H54 (cell line): ENCODE measurements at regions not wholly inside any gene's neighbourhood (a gene's known extent, or its start where the extent isn't known, plus 50 kb on each side); places are given as distances from the start of the nearest gene placed in this dataset.

Source experiments
- DNase-seq: peaks from one replicate; pipeline ENCODE4 v3.0.0; 2011; ENCODE audit warnings: low spot score, mixed read lengths; ENCODE audit not compliant: insufficient read length
- FAIRE-seq: peaks from 3 replicates; lab custom pipeline; 2011; peaks lifted over from hg19 to GRCh38; lab: Jason Lieb, UNC
- POLR2A ChIP-seq: IDR thresholded peaks from 2 replicates; pipeline ENCODE4 v1.6.1; 2011; ENCODE audit warnings: low read depth, mild to moderate bottlenecking, low read length

GRCh38 chr15:26477044-26477443 lies 295.8 kb downstream of the GABRB3 start:
- no peak for FAIRE-seq
- DNase-seq, result no peak
- no peak for TF ChIP-seq POLR2A

DNA sequence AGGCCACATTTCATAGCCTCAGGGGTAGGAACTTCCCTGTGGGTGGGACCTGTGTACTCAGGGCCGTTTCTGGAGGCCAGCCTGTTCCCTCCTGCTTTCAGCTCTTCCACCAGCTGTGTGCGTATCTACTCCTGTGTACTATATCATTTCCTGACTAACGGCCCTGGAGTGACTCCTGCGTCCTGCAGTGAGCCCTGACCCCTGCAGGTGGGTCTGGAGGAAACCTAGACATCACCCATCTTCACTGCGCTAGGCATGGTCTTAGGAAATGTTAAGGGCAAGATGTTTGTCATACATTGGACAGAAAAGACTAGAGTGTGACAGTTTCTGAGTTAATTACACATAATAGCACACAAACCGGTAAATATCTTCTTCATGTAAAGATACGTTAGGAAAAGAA lies 297.3 kb downstream of the GABRB3 start:
- no peak for DNase-seq
- TF ChIP-seq POLR2A, result no peak
- FAIRE-seq, result no peak

GRCh38 chr15:26472661-26473060 lies 300.2 kb downstream of the GABRB3 start:
- no peak for DNase-seq
- no peak for FAIRE-seq
- no peak for TF ChIP-seq POLR2A

DNA sequence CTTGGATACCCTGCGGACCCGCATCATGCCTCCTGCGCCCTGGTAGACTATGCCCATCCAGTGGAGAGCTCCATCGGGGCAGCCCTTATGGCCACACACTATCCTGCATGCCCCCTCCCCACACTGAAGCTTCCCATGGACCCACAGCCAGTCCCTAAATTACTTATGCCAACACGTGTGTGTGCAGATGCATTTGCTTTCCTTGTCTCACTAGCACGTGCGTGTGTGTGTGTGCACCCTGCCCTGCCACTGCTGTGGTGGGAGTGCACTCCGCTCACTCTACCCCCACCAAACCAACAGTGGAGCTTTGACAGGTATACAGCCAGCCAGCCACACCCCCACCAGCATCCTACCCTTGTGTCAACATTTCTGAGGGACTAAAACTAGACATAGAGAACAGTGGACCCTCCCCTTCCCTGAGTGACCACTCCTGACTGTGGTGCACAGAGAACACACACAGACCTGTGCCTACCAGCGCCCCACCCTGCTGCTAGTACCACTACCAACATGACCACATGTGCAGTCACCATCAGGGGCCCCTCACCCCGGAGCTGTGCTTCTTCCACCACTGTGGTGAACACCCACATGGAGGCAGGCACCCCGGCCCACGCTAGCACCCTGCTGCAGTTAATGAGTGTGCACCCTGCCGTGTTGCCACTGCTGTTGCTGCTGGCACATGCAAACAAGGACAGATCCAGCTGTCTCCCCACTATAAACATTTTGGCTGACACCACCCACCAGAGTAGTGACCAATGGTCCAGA lies 310.8 kb downstream of the GABRB3 start:
- FAIRE-seq (no peak), DNase-seq (no peak)
- no peak for TF ChIP-seq POLR2A

DNA sequence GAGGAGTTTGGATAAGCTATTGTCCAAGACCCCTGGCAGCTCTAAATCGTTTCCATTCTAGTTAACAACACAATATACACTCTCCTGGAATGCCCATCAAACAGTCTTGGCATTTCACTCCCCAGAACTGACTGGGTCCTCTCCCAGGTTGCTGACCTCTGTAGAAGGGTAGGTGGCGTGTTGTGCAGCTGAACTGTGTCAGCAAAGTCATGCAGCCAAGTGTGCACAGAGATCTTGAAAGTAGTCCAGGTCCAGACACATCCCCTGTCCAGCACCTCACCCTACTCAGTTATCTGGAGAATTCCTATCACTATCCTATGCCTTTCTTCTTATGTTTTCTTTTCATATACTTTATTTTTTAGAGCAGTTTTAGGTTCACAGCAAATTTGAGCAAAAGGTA lies 312.7 kb downstream of the GABRB3 start:
- DNase-seq (no peak), FAIRE-seq (no peak)
- no peak for TF ChIP-seq POLR2A

DNA sequence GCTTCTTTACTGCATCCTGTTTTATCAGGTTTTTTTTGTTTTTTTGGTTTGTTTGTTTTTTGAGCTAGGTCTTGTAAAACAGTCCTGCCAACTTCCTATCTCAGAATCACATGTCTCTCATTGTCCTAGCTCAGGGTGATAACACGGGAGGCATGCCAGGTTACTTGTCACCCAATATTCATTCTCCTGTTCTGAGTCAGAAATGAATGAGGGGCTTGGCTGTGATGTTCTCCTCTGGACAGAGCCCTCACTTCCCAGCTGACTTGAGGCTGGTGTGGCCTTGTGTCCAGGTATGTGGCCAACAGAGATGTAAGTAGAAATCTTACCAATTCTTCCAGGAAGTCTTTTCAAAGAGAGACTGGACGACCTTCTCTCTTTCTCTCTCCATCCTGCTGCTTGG lies 317.0 kb downstream of the GABRB3 start:
- FAIRE-seq, result no peak
- no peak for DNase-seq
- TF ChIP-seq POLR2A, result no peak

DNA sequence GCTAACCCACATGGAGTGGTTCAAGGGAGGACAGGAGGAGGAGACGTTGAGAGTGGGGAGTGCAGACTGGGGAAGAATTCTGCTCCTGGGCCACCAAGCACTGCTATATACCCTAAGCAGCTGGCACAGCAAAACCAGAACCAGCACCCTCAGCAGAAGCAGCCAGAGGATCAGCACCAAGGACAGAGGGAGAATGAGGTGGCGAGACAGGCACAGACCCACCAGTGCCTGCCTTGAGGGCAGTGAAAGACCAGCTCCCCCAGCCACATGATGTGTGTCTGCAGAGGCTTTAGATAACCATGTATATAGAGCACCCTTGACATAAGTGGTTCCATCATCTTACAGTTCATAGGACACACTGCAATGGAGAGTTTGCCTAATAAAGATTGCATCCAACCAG lies 319.0 kb downstream of the GABRB3 start:
- no peak for FAIRE-seq

GRCh38 chr15:26451995-26452394 lies 320.9 kb downstream of the GABRB3 start:
- no peak for TF ChIP-seq POLR2A

More for the DNA sequence above, 319.0 kb downstream of the GABRB3 start:
- no peak for DNase-seq
- TF ChIP-seq POLR2A, result no peak

DNA sequence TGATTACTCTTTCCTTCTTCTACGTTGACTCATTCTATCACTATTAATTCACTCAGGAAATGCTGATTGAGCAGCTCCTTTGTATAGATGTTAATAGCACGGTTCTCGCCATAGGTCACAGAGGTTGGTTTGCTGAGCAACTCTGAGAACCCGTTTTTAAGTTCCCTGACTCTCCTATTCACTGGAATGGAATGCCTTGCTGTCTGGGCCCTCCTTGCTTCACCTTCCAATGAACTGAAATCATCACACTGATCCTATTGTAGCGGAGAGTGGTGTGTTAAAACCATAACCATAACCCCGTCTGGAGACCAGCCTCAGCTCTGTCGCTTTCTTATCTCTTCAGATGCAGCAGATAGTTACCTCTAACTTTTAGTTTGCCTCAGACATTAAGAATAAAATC lies 323.6 kb downstream of the GABRB3 start:
- FAIRE-seq, result no peak
- DNase-seq, result no peak
- no peak for TF ChIP-seq POLR2A

More at GRCh38 chr15:26451995-26452394, 320.9 kb downstream of the GABRB3 start:
- no peak for FAIRE-seq
- no peak for DNase-seq

- no peak for TF ChIP-seq POLR2A
- FAIRE-seq, result no peak
- no peak for DNase-seq
These were observed 329.5 kb downstream of the GABRB3 start for GRCh38 chr15:26443321-26443720.

- TF ChIP-seq POLR2A, result no peak
- FAIRE-seq (no peak), DNase-seq (no peak)
These were observed 330.2 kb downstream of the GABRB3 start for GRCh38 chr15:26442680-26443079.

DNA sequence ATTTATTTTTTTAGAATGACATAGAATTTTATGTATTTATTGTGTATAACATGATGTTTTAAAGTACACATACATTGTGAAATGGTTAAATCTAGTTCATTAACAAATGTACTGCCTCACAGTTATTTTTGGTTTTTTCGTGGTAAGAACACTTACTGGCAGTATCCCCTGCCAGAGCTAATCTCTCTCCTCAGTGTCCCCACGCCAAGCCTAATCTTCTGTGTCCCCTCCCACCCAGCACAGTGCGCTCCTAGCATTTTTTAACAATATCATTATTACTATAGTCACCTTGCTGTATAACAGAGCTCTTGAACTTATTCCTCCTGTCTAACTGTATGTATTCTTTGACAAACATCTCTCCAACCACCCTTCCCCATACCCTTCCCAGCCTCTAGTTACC lies 333.2 kb downstream of the GABRB3 start:
- no peak for DNase-seq
- no peak for TF ChIP-seq POLR2A
- no peak for FAIRE-seq

- FAIRE-seq, result no peak
- no peak for TF ChIP-seq POLR2A
These were observed 334.1 kb downstream of the GABRB3 start for GRCh38 chr15:26438718-26439117.

DNA sequence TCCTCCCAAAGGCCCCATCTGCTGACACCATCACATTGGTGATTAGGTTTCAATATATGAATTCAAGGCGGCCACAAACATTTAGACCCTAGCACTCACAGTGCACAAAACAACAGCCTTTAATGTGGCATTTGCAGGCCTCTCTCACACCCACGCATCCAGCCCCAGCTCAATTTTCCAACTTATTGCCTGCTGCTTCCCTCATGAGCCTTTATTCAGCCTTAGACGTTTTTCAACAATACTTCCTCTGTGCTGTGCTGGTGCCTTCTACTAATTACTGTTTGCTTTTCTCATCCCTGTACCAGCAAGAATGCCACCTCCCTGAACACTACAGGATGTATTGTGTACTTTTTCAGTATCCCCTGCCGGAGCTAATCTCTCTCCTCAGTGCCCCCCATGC lies 334.6 kb downstream of the GABRB3 start:
- no peak for TF ChIP-seq POLR2A
- no peak for DNase-seq
- FAIRE-seq, result no peak

More at GRCh38 chr15:26438718-26439117, 334.1 kb downstream of the GABRB3 start:
- no peak for DNase-seq

DNA sequence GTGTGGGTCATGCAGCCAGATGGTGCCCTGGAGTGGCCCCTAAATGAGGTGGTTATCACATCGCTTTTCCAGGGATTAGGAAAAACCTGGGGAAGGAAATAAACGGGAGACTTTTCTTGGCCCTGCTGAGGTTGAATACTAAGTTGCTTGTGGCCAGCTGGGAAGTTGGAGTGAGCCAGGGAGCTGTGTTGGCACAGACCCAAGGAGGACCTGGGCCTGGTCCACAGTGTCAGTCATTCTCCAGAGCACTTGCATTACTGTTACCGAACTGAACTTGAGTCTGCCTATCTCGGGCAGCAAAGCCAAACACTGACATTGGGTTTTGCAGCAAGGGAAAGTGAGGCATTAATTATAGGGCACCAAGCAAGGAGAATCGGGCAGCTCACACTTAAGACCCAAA lies 339.0 kb downstream of the GABRB3 start:
- TF ChIP-seq POLR2A, result no peak
- FAIRE-seq (no peak), DNase-seq (no peak)
